ENCODE measurements at regions not wholly inside any gene's neighbourhood (a gene's known extent, or its start where the extent isn't known, plus 50 kb on each side); places are given as distances from the start of the nearest gene placed in this dataset.
"Not testable (repeated sequence)": the region's sequence is repeated elsewhere in the genome, so short reads cannot be mapped to it uniquely, and the experiment has no call there.

GRCh38 chr17:56694825-56695224, 101.3 kb downstream of the NOG start:
- no peak for DNase-seq

GRCh38 chr17:56697190-56697589, 103.7 kb downstream of the NOG start:
- DNase-seq, result no peak

- DNase-seq, result no peak
Observed at GRCh38 chr17:56699186-56699894, 105.8 kb downstream of the NOG start.

- no peak for DNase-seq
Observed at GRCh38 chr17:56700919-56701420, 107.5 kb downstream of the NOG start.

- DNase-seq, result no peak
Observed at GRCh38 chr17:56707312-56708219, 114.1 kb downstream of the NOG start.

GRCh38 chr17:56708220-56708558, 114.7 kb downstream of the NOG start:
- DNase-seq, result no peak

GRCh38 chr17:56708670-56709410, 115.3 kb downstream of the NOG start:
- DNase-seq, result no peak

GRCh38 chr17:56710986-56711385, 117.5 kb downstream of the NOG start:
- DNase-seq, result no peak

GRCh38 chr17:56715613-56716357, 117.9 kb downstream of the C17orf67 start:
- DNase-seq, result peak; percentile 70

GRCh38 chr17:56717471-56717870, 116.2 kb downstream of the C17orf67 start:
- DNase-seq, result no peak

- DNase-seq, result no peak
Observed at GRCh38 chr17:56718515-56718914, 115.2 kb downstream of the C17orf67 start.

GRCh38 chr17:56723421-56723820, 110.3 kb downstream of the C17orf67 start:
- no peak for DNase-seq

GRCh38 chr17:56724664-56725063, 109.1 kb downstream of the C17orf67 start:
- DNase-seq, result no peak

GRCh38 chr17:56725144-56725543, 108.6 kb downstream of the C17orf67 start:
- DNase-seq, result no peak

GRCh38 chr17:56727876-56728617, 105.7 kb downstream of the C17orf67 start:
- DNase-seq, result no peak

GRCh38 chr17:56731096-56731495, 102.6 kb downstream of the C17orf67 start:
- DNase-seq, result not testable (repeated sequence)

GRCh38 chr17:56733833-56734232, 99.9 kb downstream of the C17orf67 start:
- DNase-seq, result no peak

- no peak for DNase-seq
Observed at GRCh38 chr17:56735842-56736241, 97.9 kb downstream of the C17orf67 start.

GRCh38 chr17:56737421-56738161, 96.1 kb downstream of the C17orf67 start:
- no peak for DNase-seq

GRCh38 chr17:56739376-56739775, 94.3 kb downstream of the C17orf67 start:
- no peak for DNase-seq

- DNase-seq, result no peak
Observed at GRCh38 chr17:56739776-56740175, 93.9 kb downstream of the C17orf67 start.

Data from GF-D8 (cell line).